ENCODE measurements at regions not wholly inside any gene's neighbourhood (a gene's known extent, or its start where the extent isn't known, plus 50 kb on each side); places are given as distances from the start of the nearest gene placed in this dataset.

DNA sequence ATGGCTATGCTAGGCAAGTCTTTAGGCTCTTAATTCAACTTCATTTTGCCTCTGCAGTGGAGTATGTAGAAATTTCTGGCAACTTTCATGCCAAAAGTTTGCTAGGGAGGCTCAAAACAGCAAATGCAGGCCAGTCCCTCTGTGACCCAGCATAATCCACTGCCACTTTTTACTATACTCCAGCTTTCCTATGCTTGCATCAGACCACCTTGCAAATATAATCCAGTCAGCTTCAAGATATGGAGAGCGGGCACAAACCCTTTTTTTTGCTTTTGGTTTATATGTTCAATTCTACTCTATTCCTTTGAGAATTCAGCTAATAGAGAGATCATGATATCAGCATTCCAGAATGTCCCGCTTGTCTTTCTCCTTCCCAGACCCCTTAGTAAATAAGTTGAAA lies 192.0 kb upstream of the PABPC4L start:
- TF ChIP-seq, protein P1, sequence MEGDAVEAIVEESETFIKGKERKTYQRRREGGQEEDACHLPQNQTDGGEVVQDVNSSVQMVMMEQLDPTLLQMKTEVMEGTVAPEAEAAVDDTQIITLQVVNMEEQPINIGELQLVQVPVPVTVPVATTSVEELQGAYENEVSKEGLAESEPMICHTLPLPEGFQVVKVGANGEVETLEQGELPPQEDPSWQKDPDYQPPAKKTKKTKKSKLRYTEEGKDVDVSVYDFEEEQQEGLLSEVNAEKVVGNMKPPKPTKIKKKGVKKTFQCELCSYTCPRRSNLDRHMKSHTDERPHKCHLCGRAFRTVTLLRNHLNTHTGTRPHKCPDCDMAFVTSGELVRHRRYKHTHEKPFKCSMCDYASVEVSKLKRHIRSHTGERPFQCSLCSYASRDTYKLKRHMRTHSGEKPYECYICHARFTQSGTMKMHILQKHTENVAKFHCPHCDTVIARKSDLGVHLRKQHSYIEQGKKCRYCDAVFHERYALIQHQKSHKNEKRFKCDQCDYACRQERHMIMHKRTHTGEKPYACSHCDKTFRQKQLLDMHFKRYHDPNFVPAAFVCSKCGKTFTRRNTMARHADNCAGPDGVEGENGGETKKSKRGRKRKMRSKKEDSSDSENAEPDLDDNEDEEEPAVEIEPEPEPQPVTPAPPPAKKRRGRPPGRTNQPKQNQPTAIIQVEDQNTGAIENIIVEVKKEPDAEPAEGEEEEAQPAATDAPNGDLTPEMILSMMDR (conservative IDR thresholded peaks at IDR 0.05): no peak
- no peak for TF ChIP-seq ZFX (IDR thresholded peaks at IDR 0.05)
